Erythroblast (primary cell): ENCODE measurements at regions not wholly inside any gene's neighbourhood (a gene's known extent, or its start where the extent isn't known, plus 50 kb on each side); places are given as distances from the start of the nearest gene placed in this dataset.
A peak's percentile ranks its signal among the peaks of the same experiment; 100 is the strongest.

Source experiments
- DNase-seq, 2 experiments: peaks; one replicate each; lab custom pipeline; 2025; lab: John Stamatoyannopoulos, UW
- GATA1 ChIP-seq: IDR thresholded peaks from 2 replicates; pipeline ENCODE4 v1.6.1; 2011; ENCODE audit warnings: low read depth, mild to moderate bottlenecking, control low read depth, low read length, moderate library complexity
- POLR2A ChIP-seq: IDR thresholded peaks from 2 replicates; pipeline ENCODE4 v1.6.1; 2011; ENCODE audit warnings: mild to moderate bottlenecking, low read length

- no peak for DNase-seq
- TF ChIP-seq GATA1 (no peak), POLR2A (no peak)
These were observed 65.1 kb downstream of the SLC4A3 start for GRCh38 chr2:219692521-219692920.

- TF ChIP-seq POLR2A (no peak), GATA1 (no peak)
- no peak for DNase-seq
These were observed 67.8 kb downstream of the SLC4A3 start for GRCh38 chr2:219695145-219695709.

- TF ChIP-seq GATA1 (no peak), POLR2A (no peak)
- DNase-seq, result no peak
These were observed 70.6 kb downstream of the SLC4A3 start for GRCh38 chr2:219697811-219698747.

- TF ChIP-seq POLR2A, result no peak
- TF ChIP-seq GATA1, result no peak
- DNase-seq, result no peak
These were observed 71.5 kb downstream of the SLC4A3 start for GRCh38 chr2:219698748-219699439.

GRCh38 chr2:219699440-219699821 is 72.0 kb downstream of the SLC4A3 start:
- DNase-seq, result no peak

GRCh38 chr2:219701847-219702634 is 74.6 kb downstream of the SLC4A3 start:
- no peak for DNase-seq
- no peak for TF ChIP-seq POLR2A
- no peak for TF ChIP-seq GATA1

More at GRCh38 chr2:219699440-219699821, 72.0 kb downstream of the SLC4A3 start:
- TF ChIP-seq GATA1 (no peak), POLR2A (no peak)

- DNase-seq, result no peak
- no peak for TF ChIP-seq GATA1
- no peak for TF ChIP-seq POLR2A
These were observed 75.5 kb downstream of the SLC4A3 start for GRCh38 chr2:219702796-219703545.

- no peak for TF ChIP-seq GATA1
- no peak for TF ChIP-seq POLR2A
- DNase-seq, result no peak
These were observed 77.4 kb downstream of the SLC4A3 start for GRCh38 chr2:219704878-219705277.

- DNase-seq, result no peak
- no peak for TF ChIP-seq GATA1
- no peak for TF ChIP-seq POLR2A
These were observed 79.4 kb downstream of the SLC4A3 start for GRCh38 chr2:219706823-219707281.

- no peak for TF ChIP-seq GATA1
- TF ChIP-seq POLR2A, result no peak
These were observed 80.3 kb downstream of the SLC4A3 start for GRCh38 chr2:219707496-219708285.

GRCh38 chr2:219709331-219709761 is 81.9 kb downstream of the SLC4A3 start:
- DNase-seq, result no peak
- no peak for TF ChIP-seq POLR2A
- TF ChIP-seq GATA1, result no peak

More at GRCh38 chr2:219707496-219708285, 80.3 kb downstream of the SLC4A3 start:
- DNase-seq, result no peak

GRCh38 chr2:219713110-219713509 is 85.7 kb downstream of the SLC4A3 start:
- TF ChIP-seq POLR2A (no peak), GATA1 (no peak)
- DNase-seq, result peak; percentile 15 to 46
